HEK293T (cell line): ENCODE measurements at regions not wholly inside any gene's neighbourhood (a gene's known extent, or its start where the extent isn't known, plus 50 kb on each side); places are given as distances from the start of the nearest gene placed in this dataset.

Experiments used
- CTBP1 ChIP-seq: fragments of 450-650 bp; IDR thresholded peaks from 2 replicates; pipeline ENCODE4 v1.6.1; 2016; ENCODE audit warnings: borderline replicate concordance
- HDGF ChIP-seq: fragments of 450-650 bp; IDR thresholded peaks from 2 replicates; pipeline ENCODE4 v1.6.1; 2017; ENCODE audit warnings: antibody characterized with exemption, borderline replicate concordance
- NFRKB ChIP-seq: fragments of 450-650 bp; IDR thresholded peaks from 2 replicates; pipeline ENCODE4 v1.6.1; 2016; ENCODE audit warnings: mild to moderate bottlenecking, moderate library complexity
- SP1 ChIP-seq: fragments of 450-650 bp; IDR thresholded peaks from 2 replicates; pipeline ENCODE4 v1.6.1; 2017
- SUZ12 ChIP-seq: fragments of 450-650 bp; IDR thresholded peaks from 2 replicates; pipeline ENCODE4 v1.6.1; 2016; ENCODE audit warnings: mild to moderate bottlenecking
- ZNF384 ChIP-seq: fragments of 450-650 bp; IDR thresholded peaks from 2 replicates; pipeline ENCODE4 v1.6.1; 2016

DNA sequence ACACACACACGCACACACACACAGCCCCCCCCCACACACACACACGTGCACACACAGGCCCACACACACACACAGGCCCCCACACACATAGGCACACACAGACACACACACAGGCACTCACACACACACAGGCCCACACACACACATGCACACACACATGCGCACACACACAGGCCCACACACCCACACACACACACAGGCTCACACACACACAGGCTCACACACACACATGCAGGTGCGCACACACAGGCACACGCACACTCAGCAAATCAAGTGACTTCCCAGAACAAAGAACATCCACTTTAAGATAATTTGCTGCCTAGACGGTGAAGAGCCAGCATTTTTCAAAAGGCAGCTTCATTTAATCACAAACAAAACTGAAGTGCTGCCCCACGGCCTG is 78.5 kb upstream of the FBRSL1 start:
- no peak for TF ChIP-seq CTBP1
- TF ChIP-seq NFRKB: no peak
- TF ChIP-seq HDGF: no peak
- no peak for TF ChIP-seq SP1
- TF ChIP-seq ZNF384: no peak
- TF ChIP-seq SUZ12: no peak
